ENCODE measurements at regions not wholly inside any gene's neighbourhood (a gene's known extent, or its start where the extent isn't known, plus 50 kb on each side); places are given as distances from the start of the nearest gene placed in this dataset.

DNA sequence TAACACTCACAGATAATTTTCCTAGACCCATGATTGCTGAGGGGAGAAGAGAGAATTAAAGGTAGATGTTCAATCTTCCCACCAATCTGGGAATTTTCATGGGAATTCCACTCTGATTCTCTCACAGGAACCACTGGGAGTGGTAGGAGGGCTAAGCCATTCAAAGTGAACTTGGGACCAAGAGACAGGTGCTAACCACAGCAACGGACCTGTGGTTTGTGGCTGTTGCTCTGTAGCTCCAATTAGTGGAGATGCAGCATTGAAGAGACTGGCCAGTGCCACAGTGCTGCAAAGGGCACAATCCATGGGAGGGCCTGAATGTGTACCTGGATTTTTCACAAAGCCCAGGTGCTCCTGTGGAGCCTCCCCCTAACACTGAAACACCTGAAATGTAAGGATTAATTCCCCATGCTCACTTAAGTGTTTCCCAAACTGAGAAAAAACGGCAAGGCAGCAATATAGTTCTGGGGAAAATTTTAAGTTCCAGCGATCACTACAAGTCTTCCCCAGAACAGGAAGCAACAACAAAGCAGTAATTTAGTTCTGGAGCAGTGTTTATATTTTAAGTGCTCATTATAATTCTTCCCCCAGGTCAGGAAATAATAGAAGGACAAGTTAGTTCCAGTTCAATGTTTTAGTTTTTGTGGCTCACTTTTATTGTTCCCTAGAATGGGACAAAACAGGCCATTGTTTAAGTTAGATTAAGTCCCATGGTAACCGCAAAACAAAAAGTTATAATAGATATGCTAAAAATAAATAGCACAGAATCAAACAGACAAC is 1045.8 kb downstream of the CNTNAP5 start:
- no peak for DNase-seq

- DNase-seq = no peak
These were observed 1048.4 kb downstream of the CNTNAP5 start for GRCh38 chr2:125073440-125073839.

- no peak for DNase-seq
These were observed 1060.8 kb downstream of the CNTNAP5 start for GRCh38 chr2:125085904-125086303.

DNA sequence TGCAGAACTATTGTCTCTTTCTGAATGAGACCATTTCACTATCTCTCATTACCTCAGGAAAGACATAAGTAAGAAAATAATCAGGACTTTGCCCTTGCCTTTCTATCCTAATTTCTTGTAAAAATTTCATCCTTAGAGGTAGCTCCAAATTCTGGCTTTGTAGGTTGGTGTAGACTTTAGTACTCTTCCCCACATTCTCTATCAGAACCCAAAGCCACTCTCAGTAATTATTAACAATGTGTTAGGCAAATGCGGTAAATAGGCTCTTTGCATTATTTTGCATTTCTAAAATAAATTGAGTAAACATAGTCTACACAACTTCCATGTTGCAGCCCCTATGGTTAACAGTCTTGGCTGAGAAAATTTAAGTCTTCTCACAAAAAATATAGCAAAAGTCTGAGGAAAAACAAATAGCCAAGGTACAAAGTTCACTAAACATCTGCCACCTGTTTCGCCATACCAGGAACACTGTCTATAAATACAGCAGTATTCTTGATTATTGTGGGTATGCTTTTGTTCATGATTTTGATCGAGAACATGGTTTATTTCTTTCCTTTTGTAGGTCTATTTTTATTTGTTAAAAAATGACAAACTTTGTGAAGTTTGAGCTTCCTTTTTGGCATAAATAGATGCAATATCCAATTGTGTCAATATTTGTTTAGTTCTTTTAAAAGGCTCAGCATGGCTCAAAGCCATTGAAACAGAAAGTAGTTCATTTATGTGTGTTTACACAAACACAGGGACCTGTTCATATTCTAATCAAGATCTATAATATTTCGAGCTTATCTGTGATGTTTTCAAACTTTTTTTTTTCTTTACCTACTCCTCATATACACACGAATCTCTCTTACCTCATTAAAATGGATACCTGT is 1061.5 kb downstream of the CNTNAP5 start:
- no peak for DNase-seq

DNA sequence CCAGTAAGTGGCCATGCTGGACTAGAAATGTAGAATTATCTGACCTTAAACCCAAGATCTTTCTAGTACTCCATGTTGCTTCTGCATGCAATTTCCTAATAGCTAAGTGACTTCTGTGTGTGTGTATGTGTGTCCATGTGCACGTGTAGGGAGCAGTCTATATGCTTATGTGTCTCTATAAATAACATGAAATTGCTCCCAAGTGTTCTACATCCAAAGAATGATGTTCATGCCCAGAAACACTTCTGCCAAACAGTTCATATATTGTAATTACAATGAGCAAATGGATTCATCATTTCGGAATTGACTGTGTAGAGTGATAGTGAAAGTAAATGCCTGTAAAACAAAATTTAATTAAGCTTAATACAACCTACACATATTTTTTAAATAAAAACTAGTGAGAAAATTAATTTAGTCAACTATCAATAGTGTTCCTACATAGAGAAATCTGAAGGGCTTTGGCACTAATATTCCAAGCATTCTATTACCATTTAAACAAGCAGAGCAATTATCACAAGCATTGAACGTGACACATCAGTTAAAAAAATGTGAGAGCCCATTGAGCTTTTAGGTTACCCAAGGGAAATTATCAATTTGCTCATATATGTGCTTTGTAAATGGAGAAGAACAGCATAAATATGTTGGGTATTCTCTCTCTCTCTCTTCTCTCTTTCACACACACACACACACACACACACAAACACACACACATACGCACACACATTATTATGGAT is 1067.4 kb downstream of the CNTNAP5 start:
- no peak for DNase-seq

DNA sequence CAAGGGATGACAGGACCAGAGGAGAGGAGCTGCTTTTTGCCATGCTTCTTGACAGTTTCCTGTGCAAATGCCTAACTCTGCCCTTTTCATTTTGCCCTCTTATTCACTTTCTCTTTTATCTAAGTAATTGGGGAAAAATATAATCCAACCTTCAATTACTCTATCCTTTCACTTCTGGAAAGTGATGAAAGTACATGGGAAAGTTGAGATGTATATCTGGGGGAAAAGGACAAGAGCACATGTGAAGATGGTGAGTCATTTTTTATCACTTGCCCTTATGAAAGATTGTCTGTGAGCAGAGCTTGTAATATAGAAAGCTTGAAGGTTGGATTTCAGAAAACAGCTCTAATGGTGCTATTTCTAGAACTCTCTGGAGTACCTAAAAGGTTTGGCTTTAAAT is 1070.7 kb downstream of the CNTNAP5 start:
- no peak for DNase-seq

DNA sequence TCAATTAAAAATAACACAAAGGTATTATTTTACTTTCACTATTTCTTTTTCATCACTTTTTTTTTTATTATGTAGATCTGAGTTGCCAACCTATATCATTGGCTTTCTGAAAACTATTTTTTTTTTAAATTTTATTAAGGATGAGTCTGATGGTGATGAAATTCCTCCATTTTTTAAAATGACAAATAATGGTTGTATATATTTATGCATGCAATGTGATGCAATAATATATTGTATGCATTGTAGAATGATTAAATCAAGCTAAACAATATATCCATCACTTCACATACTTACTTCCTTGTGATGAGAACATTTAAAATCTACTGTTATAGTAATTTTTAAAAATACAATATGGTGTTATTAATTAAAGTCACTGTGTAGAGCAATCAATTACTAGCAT is 1081.6 kb downstream of the CNTNAP5 start:
- no peak for DNase-seq

GRCh38 chr2:125107446-125107845 is 1082.4 kb downstream of the CNTNAP5 start:
- no peak for DNase-seq

GRCh38 chr2:125108251-125108650 is 1083.2 kb downstream of the CNTNAP5 start:
- DNase-seq = no peak

GRCh38 chr2:125125902-125126301 is 1100.8 kb downstream of the CNTNAP5 start:
- no peak for DNase-seq

GRCh38 chr2:125160947-125161346 is 1135.9 kb downstream of the CNTNAP5 start:
- no peak for DNase-seq

DNA sequence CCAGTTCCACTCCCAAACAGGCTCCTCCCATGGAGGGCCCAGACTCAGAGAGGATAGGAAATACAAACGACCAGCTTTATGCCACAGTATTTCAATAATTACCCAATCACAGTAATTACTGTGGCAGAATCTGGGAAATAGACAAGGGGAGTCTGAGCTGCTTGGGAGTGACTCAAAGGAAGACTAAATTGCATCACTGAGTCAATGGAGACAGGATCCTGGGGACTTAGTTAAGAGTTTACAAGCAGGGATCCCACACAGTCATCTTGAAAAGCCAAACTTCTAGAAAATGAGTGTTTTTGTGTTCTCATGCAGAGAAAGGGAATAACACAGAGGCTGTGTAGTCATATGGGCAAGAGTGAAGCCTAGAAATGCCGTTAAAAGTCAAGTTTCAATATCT is 1142.1 kb downstream of the CNTNAP5 start:
- no peak for DNase-seq

DNA sequence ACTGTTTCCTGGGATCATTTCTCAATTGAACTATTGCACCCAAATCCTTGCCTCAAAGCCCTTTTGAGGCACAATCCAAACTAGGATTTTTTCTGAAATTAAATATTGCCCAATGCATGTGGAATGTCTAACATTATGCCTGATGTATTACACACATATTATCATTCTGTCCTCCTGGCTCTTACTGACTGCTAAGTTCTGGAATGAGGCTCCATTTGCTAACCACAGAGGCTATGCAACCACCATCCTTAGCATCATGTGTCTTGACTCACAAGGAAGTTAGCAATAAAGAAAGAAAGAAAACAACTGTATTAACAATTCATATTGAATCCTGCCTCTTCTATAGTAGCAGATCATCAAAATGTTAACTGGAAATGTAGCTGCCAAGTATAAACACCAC is 1142.7 kb downstream of the CNTNAP5 start:
- no peak for DNase-seq

- DNase-seq = no peak
These were observed 1143.4 kb downstream of the CNTNAP5 start for GRCh38 chr2:125168442-125168841.

DNA sequence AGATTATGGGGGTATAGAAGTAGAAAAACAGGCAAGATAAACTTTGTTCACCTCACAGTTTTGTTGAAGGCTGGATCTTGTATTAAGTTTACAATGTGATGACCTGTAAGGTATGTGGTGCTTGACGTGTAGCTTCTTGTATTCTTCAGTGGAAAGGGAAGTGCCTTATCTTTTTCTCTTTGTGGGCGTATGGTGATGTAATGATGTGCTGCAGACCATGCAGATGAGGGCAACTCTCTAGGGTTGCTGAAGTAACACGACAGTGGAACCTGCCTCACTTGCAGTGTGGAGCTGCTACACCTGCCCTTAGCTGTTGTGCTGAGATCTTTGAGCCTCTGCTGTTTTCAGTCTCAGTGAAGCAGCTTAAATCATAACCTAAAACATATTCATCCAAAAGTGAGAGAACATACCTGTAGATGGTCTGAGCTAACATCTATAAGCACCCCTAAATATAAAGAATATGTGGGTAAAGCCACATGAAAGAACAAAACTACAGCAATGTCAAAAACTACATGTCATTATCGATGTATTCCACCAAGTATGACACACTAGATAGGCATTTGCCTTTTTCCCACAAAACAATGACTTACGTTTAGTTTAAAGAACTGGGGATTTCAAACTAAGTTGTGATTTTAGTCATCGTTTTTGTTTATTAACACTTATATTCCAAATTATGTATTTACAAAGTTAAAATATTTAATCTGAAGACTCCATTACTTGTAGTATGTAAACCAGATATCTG is 1144.1 kb downstream of the CNTNAP5 start:
- no peak for DNase-seq

- DNase-seq = no peak
These were observed 1144.7 kb downstream of the CNTNAP5 start for GRCh38 chr2:125169764-125170146.

GRCh38 chr2:125172181-125172580 is 1147.1 kb downstream of the CNTNAP5 start:
- no peak for DNase-seq

DNA sequence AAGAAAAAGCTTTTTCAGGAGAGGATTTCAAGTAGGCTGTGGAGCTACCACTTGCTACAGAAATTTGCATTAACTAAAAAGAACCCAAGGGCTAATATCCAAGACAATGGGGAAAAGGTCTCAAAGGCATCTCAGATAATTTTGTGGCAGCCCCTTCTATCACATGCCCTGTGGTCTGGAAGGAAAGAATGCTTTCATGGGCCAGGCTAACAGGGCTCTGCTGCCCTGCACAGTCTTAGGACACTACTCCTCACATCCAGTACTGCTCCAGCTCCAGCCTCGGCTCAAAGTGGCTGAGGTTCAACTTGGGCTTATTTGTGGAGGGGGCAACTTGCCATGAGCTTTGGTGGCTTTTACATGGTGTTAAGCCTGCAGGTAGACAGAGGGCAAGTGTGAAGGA is 1150.3 kb downstream of the CNTNAP5 start:
- DNase-seq = no peak

GRCh38 chr2:125185691-125186270 is 1160.7 kb downstream of the CNTNAP5 start:
- DNase-seq = no peak

GRCh38 chr2:125207431-125207830 is 1182.3 kb downstream of the CNTNAP5 start:
- DNase-seq = no peak

GRCh38 chr2:125216321-125216720 is 1191.2 kb downstream of the CNTNAP5 start:
- no peak for DNase-seq

GRCh38 chr2:125224188-125224587 is 1199.1 kb downstream of the CNTNAP5 start:
- DNase-seq = no peak
